ENCODE measurements at regions not wholly inside any gene's neighbourhood (a gene's known extent, or its start where the extent isn't known, plus 50 kb on each side); places are given as distances from the start of the nearest gene placed in this dataset.
"Not testable (repeated sequence)": the region's sequence is repeated elsewhere in the genome, so short reads cannot be mapped to it uniquely, and the experiment has no call there.

DNA sequence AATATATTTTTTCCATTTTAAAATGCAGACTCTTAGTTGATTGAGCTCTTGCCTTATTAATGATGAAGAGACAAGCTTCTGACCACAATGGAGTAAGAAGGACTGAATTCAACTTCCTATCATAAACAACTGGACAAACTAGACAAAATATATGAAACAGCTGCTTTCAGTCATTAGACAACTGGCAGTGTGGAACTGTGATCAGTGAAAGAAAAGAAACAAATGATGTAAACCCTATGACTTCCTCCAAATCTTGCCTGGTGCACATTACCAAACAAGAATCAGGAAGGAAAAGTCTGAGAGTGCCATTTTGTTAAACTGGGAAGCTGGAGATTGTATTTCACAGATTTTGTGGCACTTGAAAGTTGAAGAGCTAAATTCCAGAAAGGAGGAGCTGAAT is 154.7 kb upstream of the ATXN7L3B start:
- TF ChIP-seq, protein P1, sequence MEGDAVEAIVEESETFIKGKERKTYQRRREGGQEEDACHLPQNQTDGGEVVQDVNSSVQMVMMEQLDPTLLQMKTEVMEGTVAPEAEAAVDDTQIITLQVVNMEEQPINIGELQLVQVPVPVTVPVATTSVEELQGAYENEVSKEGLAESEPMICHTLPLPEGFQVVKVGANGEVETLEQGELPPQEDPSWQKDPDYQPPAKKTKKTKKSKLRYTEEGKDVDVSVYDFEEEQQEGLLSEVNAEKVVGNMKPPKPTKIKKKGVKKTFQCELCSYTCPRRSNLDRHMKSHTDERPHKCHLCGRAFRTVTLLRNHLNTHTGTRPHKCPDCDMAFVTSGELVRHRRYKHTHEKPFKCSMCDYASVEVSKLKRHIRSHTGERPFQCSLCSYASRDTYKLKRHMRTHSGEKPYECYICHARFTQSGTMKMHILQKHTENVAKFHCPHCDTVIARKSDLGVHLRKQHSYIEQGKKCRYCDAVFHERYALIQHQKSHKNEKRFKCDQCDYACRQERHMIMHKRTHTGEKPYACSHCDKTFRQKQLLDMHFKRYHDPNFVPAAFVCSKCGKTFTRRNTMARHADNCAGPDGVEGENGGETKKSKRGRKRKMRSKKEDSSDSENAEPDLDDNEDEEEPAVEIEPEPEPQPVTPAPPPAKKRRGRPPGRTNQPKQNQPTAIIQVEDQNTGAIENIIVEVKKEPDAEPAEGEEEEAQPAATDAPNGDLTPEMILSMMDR (IDR thresholded peaks at IDR 0.05; ENCODE audit: low read depth, low read length), result no peak
- DNase-seq (ENCODE audit: extremely low read depth, low read depth), result no peak

DNA sequence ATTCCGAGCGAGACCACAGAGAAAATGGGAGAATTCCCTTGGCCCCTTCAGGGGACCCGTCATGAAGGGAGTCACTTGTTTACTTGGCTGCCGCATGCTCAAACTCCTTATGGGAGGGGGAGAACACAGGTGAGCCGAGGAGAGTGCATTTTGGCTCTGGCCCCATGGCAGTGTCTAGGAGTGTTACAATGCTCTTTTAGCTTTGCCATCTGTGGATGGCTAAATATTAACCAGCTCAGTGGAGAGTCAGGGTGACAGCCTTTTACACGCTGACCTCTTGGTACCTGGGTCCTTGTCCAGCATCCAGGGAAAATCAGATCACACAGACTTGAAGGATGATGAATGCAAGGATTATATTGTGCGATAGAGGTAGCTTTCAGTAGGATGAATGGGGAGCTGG is 146.4 kb upstream of the ATXN7L3B start:
- no peak for DNase-seq (ENCODE audit: extremely low read depth, low read depth)
- TF ChIP-seq, protein P1 (IDR thresholded peaks at IDR 0.05; ENCODE audit: low read depth, low read length), result no peak

DNA sequence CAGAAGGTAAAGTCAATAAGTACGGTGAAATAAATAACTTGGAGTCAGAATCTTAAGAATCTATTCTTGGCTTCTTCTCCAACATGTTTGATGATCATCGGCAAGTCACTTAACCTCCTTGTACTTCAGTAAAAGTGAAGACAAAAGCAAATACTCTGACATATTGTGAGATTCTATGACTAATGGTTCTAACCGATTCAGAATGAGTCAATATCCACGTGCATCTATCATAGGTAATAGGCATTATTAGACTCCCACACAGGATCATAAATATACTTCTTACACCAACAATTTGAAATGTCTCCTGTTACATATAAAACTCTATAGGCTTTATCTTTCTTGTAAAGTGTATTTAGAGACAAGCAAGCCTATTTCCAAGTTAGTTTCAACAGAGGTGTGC is 144.4 kb upstream of the ATXN7L3B start:
- DNase-seq (ENCODE audit: extremely low read depth, low read depth), result no peak
- TF ChIP-seq, protein P1 (IDR thresholded peaks at IDR 0.05; ENCODE audit: low read depth, low read length), result no peak

DNA sequence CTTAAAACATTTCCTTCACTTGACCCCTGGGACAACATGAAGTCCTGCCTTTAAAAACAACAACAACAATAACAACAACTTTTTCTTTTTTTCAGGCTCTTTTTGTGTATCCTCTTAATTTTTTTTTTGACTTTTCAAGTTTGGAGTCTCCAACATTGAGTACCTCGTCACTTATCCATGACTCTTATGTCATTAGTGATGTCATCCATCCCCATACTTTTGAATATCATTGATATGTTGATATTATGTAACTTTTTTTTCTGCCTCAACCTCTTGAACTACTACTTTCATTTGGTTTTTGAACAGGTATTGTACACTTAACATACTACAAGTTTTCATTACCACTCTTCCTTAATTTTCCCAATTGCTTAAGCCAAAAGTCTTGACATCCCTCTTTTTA is 143.0 kb upstream of the ATXN7L3B start:
- TF ChIP-seq, protein P1 (IDR thresholded peaks at IDR 0.05; ENCODE audit: low read depth, low read length), result no peak
- no peak for DNase-seq (ENCODE audit: extremely low read depth, low read depth)

DNA sequence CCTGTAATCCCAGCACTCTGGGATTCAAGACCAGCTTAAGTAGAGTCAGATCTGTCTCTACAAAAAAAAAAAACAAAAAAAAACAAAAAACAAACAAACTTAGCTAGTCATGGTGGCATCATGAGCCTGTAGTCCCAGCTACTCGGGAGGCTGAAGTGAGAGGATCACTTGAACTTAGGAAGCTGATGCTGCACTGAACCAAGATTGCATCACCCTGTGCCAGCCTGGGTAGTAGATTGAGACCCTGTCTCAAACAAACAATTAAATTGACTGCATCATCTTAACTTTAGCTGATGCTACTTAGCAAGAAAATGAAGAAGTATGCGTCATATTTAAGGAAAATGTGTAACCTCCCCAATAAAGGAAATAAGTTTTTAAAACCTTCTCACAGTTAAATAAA is 136.6 kb upstream of the ATXN7L3B start:
- TF ChIP-seq, protein P1 (IDR thresholded peaks at IDR 0.05; ENCODE audit: low read depth, low read length), result no peak
- DNase-seq (ENCODE audit: extremely low read depth, low read depth), result no peak

DNA sequence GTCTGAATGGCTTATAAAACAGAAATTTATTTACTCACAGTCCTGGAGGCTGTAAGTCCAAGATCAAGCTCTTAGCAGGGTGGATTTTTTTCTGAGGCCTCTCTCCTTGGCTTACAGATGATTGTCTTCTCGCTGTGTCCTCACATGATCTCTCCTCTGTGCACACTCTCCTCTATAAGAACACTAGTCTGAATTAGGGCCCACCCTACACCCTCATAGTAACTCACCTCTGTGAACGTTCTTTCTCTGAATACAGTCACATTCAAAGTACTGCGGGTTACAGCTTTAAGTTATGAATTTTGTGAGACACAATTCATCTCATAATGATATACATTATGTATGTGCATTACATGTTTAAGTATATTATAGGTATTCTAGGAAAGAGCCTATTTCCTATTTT is 135.7 kb upstream of the ATXN7L3B start:
- no peak for DNase-seq (ENCODE audit: extremely low read depth, low read depth)
- TF ChIP-seq, protein P1 (IDR thresholded peaks at IDR 0.05; ENCODE audit: low read depth, low read length), result no peak

DNA sequence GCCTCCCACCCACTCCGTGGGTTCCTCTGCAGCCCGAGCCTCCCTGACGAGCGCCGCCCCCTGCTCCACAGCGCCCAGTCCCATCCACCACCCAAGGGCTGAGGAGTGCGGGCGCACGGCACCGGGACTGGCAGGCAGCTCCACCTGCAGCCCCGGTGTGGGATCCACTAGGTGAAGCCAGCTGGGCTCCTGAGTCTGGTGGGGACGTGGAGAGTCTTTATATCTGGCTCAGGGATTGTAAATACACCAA is 134.5 kb upstream of the ATXN7L3B start:
- not testable (repeated sequence) for DNase-seq (ENCODE audit: extremely low read depth, low read depth)

DNA sequence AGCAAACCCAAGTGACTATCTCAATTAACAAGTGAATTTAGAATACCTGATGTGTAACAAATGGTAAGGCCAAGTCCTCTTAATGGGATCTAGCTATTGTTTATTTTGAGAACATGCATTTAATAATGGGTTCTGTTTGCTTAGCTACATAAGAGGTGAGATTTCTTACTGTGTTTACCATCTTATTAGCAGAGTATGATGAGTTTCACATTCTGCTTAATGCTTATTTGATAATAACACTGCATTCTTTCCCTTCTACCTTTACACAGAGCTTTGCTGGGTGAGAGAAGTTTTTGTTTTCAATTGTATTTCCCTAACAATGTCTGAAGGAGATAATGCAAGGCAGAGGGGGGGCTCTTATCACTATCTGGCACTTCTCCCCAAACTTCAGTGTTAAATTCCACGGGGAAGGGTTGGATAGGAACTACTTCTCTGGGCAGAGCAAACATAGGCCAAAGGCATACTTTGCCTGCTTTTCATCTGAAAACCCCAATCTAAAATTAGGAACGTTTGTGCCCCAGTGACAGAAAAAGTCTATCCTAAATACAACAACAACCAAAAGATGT is 129.0 kb upstream of the ATXN7L3B start:
- no peak for DNase-seq (ENCODE audit: extremely low read depth, low read depth)
- TF ChIP-seq, protein P1 (IDR thresholded peaks at IDR 0.05; ENCODE audit: low read depth, low read length), result no peak

All from AG09319 (cell line).